ENCODE measurements at regions not wholly inside any gene's neighbourhood (a gene's known extent, or its start where the extent isn't known, plus 50 kb on each side); places are given as distances from the start of the nearest gene placed in this dataset.
"Not testable (repeated sequence)": the region's sequence is repeated elsewhere in the genome, so short reads cannot be mapped to it uniquely, and the experiment has no call there.

- FAIRE-seq = no peak
These were observed 212.2 kb upstream of the ACO1 start for GRCh38 chr9:32172256-32172655.

DNA sequence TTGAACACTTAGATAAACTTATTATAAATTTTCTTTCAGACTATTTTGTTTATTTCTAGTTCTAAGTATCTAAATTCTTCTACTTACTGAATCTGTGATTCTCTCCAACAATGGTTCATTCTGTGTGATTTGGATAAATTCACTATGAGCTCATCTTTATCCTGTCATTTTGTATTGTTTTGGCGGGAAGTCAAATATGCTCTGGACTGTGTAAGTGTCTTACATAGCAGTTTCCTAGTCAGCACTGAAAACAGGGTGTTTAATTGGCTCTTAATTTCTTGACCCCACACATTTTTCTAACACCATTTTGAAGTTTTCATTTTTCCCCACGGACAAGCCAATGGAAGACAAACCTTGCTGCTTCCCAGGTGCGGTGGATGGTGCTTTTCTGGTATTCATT, 207.0 kb upstream of the ACO1 start:
- no peak for FAIRE-seq

- no peak for FAIRE-seq
These were observed 203.8 kb upstream of the ACO1 start for GRCh38 chr9:32180597-32180996.

DNA sequence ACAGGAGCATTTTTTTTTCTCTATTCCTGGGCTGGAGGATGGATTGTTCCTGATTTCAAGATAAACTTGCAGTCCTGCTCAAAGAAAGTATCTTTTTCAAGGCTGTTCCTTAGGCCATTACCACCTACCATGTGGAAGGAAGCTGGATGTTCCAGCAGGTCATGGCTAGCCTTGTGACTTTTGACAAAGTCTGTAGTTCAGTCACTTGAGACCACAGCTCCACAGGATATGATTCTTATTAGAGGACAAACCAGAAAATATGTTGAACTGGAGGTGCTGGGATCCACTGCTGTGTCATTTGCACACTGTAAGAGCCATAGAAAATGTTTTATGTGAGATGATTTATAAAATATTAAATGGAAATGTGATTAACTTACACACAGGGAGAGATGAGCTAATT, 184.2 kb upstream of the ACO1 start:
- FAIRE-seq = no peak

- FAIRE-seq = no peak
These were observed 183.5 kb upstream of the ACO1 start for GRCh38 chr9:32200896-32201295.

DNA sequence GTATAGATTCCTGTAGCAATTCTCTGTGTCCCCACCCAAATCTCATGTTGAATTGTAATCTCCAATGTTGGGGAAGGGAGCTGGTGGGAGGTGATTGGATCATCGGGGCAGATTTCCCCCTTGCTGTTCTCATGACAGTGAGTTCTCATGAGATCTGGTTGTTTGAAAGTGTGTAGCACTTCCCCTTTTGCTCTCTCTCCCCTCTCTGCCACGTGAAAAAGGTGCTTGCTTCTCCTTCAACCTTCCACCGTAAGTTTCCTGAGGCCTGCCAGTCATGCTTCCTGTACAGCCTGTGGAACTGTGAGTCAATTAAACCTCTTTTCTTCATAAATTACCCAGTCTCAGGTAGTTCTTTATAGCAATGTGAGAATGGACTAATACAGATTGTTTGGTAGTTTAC, 175.3 kb upstream of the ACO1 start:
- FAIRE-seq = not testable (repeated sequence)

- no peak for FAIRE-seq
These were observed 166.2 kb upstream of the ACO1 start for GRCh38 chr9:32218100-32218767.

DNA sequence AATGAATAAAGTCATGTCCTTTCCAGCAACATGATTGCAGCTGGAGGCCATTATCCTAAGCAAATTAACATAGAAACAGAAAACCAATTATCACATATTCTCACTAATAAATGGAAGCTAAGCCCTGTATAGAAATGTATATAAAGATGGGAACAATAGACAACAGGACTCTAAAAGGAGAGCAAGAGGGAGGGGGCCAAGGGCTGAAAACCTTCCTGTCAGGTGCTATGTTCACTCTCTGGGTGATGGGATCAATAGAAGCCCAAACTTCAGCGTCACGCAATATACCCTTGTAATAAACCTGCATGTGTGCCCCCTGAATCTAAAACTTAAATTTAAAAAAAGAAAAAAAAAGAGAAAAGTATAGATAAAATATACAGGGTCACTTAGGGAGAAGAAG, 163.7 kb upstream of the ACO1 start:
- FAIRE-seq = no peak

DNA sequence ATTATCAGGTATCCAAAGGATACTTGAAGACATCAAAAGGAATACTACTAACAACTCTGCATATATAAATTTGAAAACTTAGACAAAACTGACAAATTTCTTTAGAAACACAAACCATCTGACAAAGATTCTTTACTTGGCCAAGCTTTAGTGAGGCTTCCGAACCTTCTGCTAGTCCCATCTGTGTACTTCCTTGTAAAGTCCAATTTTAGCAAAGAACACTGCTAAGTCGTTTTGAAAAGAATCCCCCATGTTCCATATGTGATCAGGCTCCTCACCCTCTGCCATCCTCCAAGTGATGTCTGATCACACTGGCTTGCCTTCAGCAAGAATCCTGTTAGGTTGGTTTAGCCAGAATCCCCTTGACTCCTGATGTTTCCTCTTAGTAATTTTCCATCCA, 150.0 kb upstream of the ACO1 start:
- no peak for FAIRE-seq

GRCh38 chr9:32247168-32247567, 137.3 kb upstream of the ACO1 start:
- no peak for FAIRE-seq

DNA sequence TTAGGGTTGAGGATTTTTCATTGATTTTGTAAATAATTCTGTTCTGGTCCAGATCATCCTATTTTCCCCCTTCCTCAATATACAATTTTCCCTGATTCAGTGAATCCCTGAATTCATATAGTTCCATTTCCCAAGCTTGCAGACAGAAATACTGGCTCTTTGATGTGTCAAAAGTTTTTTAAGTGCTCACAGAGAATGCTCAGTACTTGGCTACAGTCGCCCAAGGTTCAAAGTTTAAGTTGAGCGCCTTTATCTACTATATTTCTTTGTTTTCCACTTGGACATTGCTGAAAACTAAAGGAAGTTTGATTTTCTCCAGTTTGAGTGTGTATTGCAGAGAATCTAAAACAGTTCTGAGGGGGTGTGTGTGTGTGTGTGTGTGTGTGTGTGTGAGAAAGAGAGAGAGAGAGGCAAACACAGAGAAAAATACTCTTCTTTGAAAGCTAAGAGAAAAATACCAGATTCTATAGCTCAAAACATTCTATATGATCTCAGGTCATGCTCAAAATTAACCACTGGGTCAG, 136.2 kb upstream of the ACO1 start:
- no peak for FAIRE-seq

DNA sequence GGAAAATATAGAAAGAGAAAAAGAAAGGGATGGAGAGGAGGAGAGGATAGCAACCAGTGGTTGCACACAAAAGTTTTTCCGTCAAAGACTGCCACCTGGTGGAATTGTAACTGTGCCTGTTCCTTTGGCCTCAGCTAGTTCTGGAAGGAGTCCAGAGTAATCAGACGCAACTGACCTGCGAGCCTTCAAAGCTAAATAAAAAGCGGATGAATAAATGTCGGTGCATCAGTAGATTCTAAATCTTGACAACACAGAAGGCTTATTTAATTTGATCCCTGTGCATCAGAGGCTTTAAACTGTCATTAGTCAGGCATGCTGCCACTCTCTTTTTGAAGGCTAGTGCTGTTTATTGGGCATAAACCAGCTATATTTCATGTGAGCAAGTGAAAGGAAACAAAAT, 132.9 kb upstream of the ACO1 start:
- peak; percentile 81 for FAIRE-seq

- no peak for FAIRE-seq
These were observed 130.7 kb upstream of the ACO1 start for GRCh38 chr9:32253731-32254130.

GRCh38 chr9:32255026-32255425, 129.4 kb upstream of the ACO1 start:
- FAIRE-seq = no peak

- no peak for FAIRE-seq
These were observed 126.0 kb upstream of the ACO1 start for GRCh38 chr9:32258482-32258881.

DNA sequence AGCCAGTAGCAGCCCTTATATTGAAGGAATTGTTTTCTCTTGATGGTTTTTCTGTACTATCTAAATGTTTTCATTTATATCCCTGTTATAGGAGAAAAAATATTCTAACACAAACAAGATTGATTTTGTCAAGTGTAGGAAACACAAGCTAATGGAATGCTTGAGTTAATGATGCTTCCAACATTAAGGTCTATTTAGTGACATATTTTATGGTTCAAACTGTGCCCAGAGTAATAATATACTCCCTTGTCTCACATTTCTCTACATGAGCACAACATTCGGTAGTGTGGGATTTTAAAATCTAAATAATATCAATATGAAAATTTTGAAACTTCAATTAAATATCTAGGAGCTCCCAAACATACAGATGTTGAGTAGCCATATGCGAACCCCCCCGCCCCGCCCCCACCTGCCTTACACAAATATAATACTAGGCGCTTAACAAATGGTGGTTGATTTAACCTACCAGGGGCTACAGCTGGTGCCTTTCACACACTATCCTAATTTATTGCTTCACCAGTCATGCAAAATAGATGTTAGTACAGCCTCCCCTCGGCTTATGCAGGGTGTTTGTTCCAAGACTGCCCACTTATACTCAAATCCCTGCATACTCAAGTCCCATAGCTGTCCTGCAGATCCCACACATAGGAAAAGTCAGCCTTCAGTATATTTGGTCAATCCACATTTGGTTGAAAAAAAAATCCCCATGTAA, 124.1 kb upstream of the ACO1 start:
- FAIRE-seq = no peak

DNA sequence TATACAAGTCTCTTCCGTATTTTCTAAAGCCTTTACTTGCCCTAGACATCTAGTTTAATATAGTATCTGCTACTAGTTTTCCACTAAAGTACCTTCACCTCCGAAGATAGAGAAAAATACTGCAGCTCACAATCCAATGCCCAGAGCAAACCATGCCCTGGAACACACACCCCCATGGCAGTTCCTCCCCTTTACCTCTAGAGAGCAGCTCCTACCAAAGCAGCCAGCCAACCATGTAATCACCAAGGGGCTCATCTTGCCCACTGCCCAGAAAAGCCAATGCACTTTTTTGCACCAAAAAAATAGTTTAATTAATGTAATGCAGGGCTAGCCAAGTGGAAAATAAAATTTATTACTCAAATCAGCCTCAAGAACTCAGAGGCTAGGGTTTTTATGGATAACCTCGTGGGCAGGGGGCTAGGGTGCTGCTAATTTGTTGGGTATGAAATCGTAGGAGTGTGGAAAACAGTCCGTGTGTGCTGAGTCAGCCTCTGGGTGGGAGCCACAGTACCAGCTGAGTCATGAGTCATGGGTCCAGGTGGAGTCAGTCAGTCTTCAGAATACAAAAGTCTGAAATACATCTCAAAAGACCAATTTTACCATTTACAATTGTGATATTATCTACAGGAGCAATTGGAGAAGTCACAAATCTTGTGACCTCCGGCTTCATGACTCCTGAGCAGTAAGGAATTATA, 120.1 kb upstream of the ACO1 start:
- no peak for FAIRE-seq

DNA sequence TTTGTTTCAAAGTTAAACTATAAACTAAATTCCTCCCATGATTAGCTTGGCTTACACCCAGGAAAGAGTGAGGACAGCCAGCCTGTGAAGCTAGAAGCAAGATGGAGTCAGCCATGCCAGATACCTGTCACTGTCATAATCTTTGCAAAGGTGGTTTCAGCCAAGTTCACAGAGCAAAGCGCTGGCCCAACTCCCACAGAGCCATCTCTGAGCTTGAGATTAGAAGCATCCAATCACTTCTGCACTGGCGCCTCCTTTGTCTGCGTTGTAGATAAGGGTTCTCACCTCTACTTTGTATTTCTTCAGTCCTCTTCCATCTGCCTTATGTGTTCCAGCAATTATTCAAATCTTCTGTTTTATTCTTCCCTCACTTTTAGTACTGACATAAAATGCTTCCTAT, 119.4 kb upstream of the ACO1 start:
- no peak for FAIRE-seq

DNA sequence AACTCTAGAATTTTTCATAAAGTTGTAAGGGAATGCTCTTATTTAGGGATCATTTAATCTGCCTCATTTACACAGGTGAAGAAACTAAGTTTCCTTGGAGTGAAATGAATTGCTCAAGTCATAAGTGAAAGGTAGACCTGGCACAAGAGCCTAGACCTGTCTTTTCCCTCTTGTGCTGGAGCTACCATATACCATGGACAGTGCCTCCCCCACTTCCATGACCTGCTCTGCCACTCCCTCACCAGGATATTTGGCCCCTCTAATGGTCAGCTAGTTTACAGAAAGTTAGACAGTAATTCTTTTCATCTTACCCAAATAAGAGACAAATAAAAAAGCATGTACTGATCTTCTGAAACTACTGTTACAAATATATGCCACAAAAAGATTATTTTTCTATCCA, 105.5 kb upstream of the ACO1 start:
- no peak for FAIRE-seq

DNA sequence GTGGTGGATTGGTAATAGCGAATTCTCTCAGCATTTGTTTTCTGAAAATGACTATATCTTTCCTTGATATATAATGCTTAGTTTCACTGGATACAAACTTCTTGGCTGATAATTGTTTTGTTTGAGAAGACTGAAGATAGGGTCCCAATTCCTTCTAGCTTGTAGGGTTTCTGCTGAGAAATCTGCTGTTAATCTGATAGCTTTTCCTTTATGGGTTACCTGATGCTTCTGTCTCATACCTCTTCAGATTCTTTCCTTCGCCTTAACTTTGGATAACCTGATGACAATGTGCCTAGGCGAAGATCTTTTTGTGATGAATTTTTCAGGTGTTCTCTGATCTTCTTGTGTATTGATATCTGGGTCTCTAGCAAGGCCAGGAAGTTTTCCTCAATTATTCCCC, 94.7 kb upstream of the ACO1 start:
- FAIRE-seq = no peak

DNA sequence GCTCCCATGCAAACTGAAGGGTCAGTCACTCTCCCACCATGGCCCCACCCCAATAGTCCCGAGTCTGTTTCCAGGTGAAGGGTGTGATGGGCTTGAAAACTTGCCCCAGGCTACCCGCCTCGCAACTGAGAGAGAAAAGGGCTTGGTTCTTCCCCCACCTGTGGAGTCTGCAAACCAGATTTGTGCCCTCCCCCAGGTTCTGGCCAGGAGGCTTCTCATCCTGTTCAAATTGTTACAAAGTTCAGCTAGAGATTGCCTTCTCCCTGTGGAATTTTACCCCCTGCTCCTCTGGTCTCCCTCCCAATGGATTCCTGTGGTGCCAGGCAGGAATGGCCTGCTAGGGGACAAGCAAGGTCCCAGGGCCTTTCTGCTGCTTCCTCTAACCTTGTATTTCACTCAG, 93.1 kb upstream of the ACO1 start:
- FAIRE-seq = no peak

GRCh38 chr9:32292611-32293010, 91.8 kb upstream of the ACO1 start:
- FAIRE-seq = no peak

GRCh38 chr9:32293091-32293490, 91.4 kb upstream of the ACO1 start:
- FAIRE-seq = no peak

DNA sequence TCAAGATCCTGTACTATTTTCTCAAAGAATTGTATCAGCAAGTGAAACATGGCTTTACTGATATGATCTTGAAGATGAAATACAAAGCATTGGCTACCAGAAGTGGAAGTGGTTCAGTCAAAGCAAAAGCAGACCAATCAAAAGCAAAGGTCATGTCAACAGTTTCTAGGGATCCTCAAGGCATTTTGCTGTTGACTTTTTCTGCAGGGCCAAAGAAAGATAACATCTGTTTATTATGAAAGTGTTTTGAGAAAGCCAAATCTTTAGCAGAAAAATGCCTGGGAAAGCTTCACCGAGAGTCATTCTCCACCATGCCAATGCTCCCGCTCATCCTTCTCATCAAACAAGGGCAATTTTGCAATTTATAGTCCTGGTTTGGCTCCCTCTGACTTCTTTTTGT, 90.3 kb upstream of the ACO1 start:
- FAIRE-seq = peak; percentile 93
